Heart left ventricle (tissue), 16 donors: ENCODE measurements at regions not wholly inside any gene's neighbourhood (a gene's known extent, or its start where the extent isn't known, plus 50 kb on each side); places are given as distances from the start of the nearest gene placed in this dataset.

ENCODE experiments used
- ATAC-seq, 4 donors: fragments of 200-7000 bp; cut with Tn5 transposase; one replicate each; pipeline ENCODE4 v1.9.1; 2020 to 2022; ENCODE audit warnings: moderate library complexity in 4 of 4, mild to moderate bottlenecking in 3 of 4, moderate number of reproducible peaks in 1 of 4
- DNase-seq, 5 donors: peaks; one replicate each; pipeline ENCODE4 v3.0.0-alpha.2; 2020
- H3K27ac ChIP-seq, 12 donors: fragments of 200-600 bp; sonication (generic) in 4 of 12; one replicate each; pipeline versions ENCODE4 v1.5.0 to v1.8.0; 2016 to 2022; ENCODE audit warnings: mild to moderate bottlenecking in 2 of 12
- H3K27me3 ChIP-seq, 9 donors: fragments of 200-600 bp; sonication (generic) in 2 of 9; one replicate each; pipeline versions ENCODE4 v1.5.1 to v1.8.0; 2016 to 2022; ENCODE audit warnings: mild to moderate bottlenecking in 3 of 9
- H3K36me3 ChIP-seq, 9 donors: fragments of 200-600 bp; sonication (generic) in 2 of 9; one replicate each; pipeline versions ENCODE4 v1.5.0 to v1.8.0; 2018 to 2022; ENCODE audit warnings: mild to moderate bottlenecking in 2 of 9
- H3K4me1 ChIP-seq, 12 donors: fragments of 200-600 bp; sonication (generic) in 4 of 12; one replicate each; pipeline versions ENCODE4 v1.5.0 to v1.8.0; 2016 to 2022; ENCODE audit warnings: mild to moderate bottlenecking in 3 of 12
- H3K4me3 ChIP-seq, 12 donors: fragments of 200-600 bp; sonication (generic) in 4 of 12; one replicate each; pipeline versions ENCODE4 v1.5.0 to v1.8.0; 2017 to 2022; ENCODE audit warnings: mild to moderate bottlenecking in 9 of 12, moderate library complexity in 4 of 12
- H3K9me3 ChIP-seq, 12 donors: fragments of 200-600 bp; sonication (generic) in 4 of 12; one replicate each; pipeline versions ENCODE4 v1.5.0 to v1.8.0; 2016 to 2022; ENCODE audit warnings: mild to moderate bottlenecking in 1 of 12
- POLR2A ChIP-seq, 2 donors: fragments of 450-650 bp; IDR thresholded peaks; one replicate each; pipeline ENCODE4 v1.6.1; 2017; ENCODE audit warnings: antibody characterized with exemption in 2 of 2, mild to moderate bottlenecking in 2 of 2, moderate library complexity in 2 of 2
- WGBS, 4 donors: extraction: QIAGEN DNeasy Blood & Tissue Kit in 2 of 4; methylation state at CpG; one replicate each; pipeline versions ENCODE4 v1.1.5 to v1.1.7; 2013 to 2018; 5-methylcytosine and 5-hydroxymethylcytosine counted together
- intact Hi-C, 10 donors: fragments of 100-400 bp; cut with DNase I; formaldehyde crosslinking; loops; one replicate each; pipeline versions ENCODE4 v1.11.1 to v1.14.2; 2022
- TF ChIP-seq, protein P1 (sequence below), 12 donors: fragments of 200-600 bp; sonication (generic) in 4 of 12; IDR thresholded peaks; one replicate each; pipeline versions ENCODE4 v1.5.0 to v1.8.0; 2018 to 2022; ENCODE audit warnings: antibody characterized with exemption in 12 of 12, mild to moderate bottlenecking in 5 of 12
- donor health status: ischemic (EF 13 %, LVEDD 7.1; RV severe dilation, severe dysfunction).
- donor health status: healthy with polysubstance abuse.
- donor health status: DM: no; HTN: yes; CAD: no.
- donor health status: DM: no; HTN: no; CAD: no.
- donor health status: ischemic (EF 25% LVEDD 6.9; RV normal size, moderate dysfunction).
- donor health status: ischemic (EF 25% LVEDD 5.7; RV mildly dilated, moderate dysfunction).
- donor health status: healthy.
- donor health status: DM: yes; HTN: yes; CAD: no.
- donor health status: ischemic (EF 35%, LVEDD 5.7; RV mildly dilated, moderate dysfunction).
- donor health status: nonischemic (EF 11% LVEDD 7.7; RV severe dilation, severe dysfunction).
- donor health status: DM: yes; HTN: yes; CAD: no.
- donor health status: PGD.
- donor health status: ischemic (EF 29% LVEDD 5.4; RV normal size, mild dysfunction).
- donor health status: nonischemic (EF 23%, LVEDD 6.1; RV moderate dilation, normal function).

DNA sequence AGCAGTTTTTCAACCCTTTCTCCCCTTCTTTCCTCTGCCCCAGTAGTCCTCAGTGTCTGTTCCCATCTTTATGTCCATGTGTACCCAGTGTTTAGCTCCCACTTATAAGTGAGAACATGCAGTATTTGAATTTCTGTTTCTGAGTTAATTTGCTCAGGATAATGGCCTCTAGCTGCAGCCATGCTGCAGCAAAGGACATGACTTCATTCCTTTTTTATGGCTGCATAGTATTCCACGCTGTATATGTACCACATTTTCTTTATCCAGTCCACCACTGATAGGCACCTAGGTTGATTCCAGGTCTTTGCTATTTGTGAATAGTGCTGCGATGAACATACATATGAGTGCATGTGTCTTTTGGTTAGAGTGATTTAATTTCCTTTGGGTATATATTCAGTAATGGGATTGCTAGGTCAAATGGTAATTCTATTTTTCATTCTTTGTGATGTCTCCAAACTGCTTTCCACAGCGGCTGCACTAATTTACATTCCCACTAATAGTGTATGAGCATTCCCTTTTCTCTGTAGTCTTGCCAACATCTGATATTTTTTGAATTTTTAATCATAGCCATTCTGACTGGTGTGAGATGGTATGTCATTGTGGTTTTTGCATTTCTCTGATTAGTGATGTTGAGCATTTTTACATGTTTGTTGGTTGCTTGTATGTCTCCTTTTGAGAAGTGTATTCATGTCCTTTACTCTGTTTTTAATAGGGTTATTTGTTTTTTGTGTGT is 54.6 kb upstream of the ANK2 start:
- Histone ChIP-seq H3K4me1 (no peaks in the 10 kb centered on the region), H3K27ac (no peak overlapping the region), H3K9me3 (peaks cover 0 to 4% (median 0%) of the 10 kb centered on the region in 12 donors), H3K4me3 (no peak overlapping the region), H3K27me3 (no peaks in the 10 kb centered on the region), H3K36me3 (no peaks in the 10 kb centered on the region)
- TF ChIP-seq, protein P1, sequence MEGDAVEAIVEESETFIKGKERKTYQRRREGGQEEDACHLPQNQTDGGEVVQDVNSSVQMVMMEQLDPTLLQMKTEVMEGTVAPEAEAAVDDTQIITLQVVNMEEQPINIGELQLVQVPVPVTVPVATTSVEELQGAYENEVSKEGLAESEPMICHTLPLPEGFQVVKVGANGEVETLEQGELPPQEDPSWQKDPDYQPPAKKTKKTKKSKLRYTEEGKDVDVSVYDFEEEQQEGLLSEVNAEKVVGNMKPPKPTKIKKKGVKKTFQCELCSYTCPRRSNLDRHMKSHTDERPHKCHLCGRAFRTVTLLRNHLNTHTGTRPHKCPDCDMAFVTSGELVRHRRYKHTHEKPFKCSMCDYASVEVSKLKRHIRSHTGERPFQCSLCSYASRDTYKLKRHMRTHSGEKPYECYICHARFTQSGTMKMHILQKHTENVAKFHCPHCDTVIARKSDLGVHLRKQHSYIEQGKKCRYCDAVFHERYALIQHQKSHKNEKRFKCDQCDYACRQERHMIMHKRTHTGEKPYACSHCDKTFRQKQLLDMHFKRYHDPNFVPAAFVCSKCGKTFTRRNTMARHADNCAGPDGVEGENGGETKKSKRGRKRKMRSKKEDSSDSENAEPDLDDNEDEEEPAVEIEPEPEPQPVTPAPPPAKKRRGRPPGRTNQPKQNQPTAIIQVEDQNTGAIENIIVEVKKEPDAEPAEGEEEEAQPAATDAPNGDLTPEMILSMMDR (IDR thresholded peaks at IDR 0.05): no peak
- no peak for TF ChIP-seq POLR2A (IDR thresholded peaks at IDR 0.05)
- no peak for ATAC-seq
- 90 to 96% (median 93%) methylated on average over 3 of the region's 3 CpGs for WGBS, 4 donors
- DNase-seq: no peak
- intact Hi-C loops: no loop called here
